K562 (cell line): ENCODE measurements at regions not wholly inside any gene's neighbourhood (a gene's known extent, or its start where the extent isn't known, plus 50 kb on each side); places are given as distances from the start of the nearest gene placed in this dataset.

ENCODE experiments used
- BCLAF1 ChIP-seq, 2 experiments: fragments of 450-650 bp in 1 of 2; IDR thresholded peaks; 2 replicates each; pipeline ENCODE4 v1.6.1; 2011 to 2017; ENCODE audit warnings: low read depth in 2 of 2, antibody characterized with exemption in 1 of 2, borderline replicate concordance in 1 of 2, low read length in 1 of 2, mild to moderate bottlenecking in 1 of 2, mixed read lengths in 1 of 2; ENCODE audit not compliant: control insufficient read depth in 1 of 2
- SAFB2 ChIP-seq: fragments of 200-400 bp; formaldehyde crosslinking; IDR thresholded peaks from 2 replicates; pipeline ENCODE4 v1.6.1; 2018; ENCODE audit warnings: borderline replicate concordance, low read length, low read depth, moderate library complexity; ENCODE audit not compliant: severe bottlenecking
- SP2 ChIP-seq: IDR thresholded peaks from 2 replicates; pipeline ENCODE4 v1.6.1; 2011; ENCODE audit warnings: mild to moderate bottlenecking, low read depth, low read length, moderate library complexity; ENCODE audit not compliant: poor library complexity, severe bottlenecking; ENCODE audit errors: extremely low read depth
- ZKSCAN8 ChIP-seq: fragments of 200-800 bp; sonication (Bioruptor generic); IDR thresholded peaks from 2 replicates; pipeline ENCODE4 v1.6.1; 2016; ENCODE audit warnings: missing genetic modification characterization, missing compliant biosample characterization
- ZNF318 ChIP-seq, 2 experiments: fragments of 450-650 bp; IDR thresholded peaks; 2 replicates each; pipeline ENCODE4 v1.6.1; 2016; ENCODE audit warnings: mild to moderate bottlenecking in 2 of 2, borderline replicate concordance in 1 of 2, low read depth in 1 of 2, moderate library complexity in 1 of 2
- ZNF740 ChIP-seq, 3 experiments: fragments of 200-800 bp in 1 of 3; sonication (Bioruptor generic) in 1 of 3; sonication (generic) in 1 of 3; formaldehyde crosslinking in 1 of 3; IDR thresholded peaks; 2 replicates each; pipeline versions ENCODE4 v1.6.1 to v1.8.0; 2016 to 2022; ENCODE audit warnings: mild to moderate bottlenecking in 2 of 3, missing compliant biosample characterization in 2 of 3, missing genetic modification characterization in 2 of 3, missing genetic modification reagents in 1 of 3

GRCh38 chr1:162919034-162919433 is 58.1 kb upstream of the CCDC190 start (continued):
- no peak for TF ChIP-seq ZNF740 (CRISPR knock-in tag; IDR thresholded peaks at IDR 0.05)
- TF ChIP-seq ZNF740 (tag; IDR thresholded peaks at IDR 0.05) = no peak
- TF ChIP-seq ZKSCAN8 (CRISPR knock-in tag) = no peak
- TF ChIP-seq BCLAF1 (IDR thresholded peaks at IDR 0.05; ENCODE audit: borderline replicate concordance in 1 of 2, control insufficient read depth in 1 of 2, low read depth in 2 of 2, low read length in 1 of 2) = no peak
- TF ChIP-seq ZNF318 (IDR thresholded peaks at IDR 0.05; ENCODE audit: borderline replicate concordance in 1 of 2, low read depth in 1 of 2) = no peak
- TF ChIP-seq SAFB2 = no peak
- no peak for TF ChIP-seq SP2
- TF ChIP-seq, all 486 proteins: peak for 0
